HuH-7.5 (cell line): ENCODE measurements at regions not wholly inside any gene's neighbourhood (a gene's known extent, or its start where the extent isn't known, plus 50 kb on each side); places are given as distances from the start of the nearest gene placed in this dataset.

Experiments
- DNase-seq: peaks from one replicate; pipeline ENCODE4 v3.0.0; 2011; ENCODE audit warnings: low spot score

GRCh38 chr15:37788767-37789396 is 145.6 kb upstream of the TMCO5A start:
- DNase-seq: no peak

- no peak for DNase-seq
Observed at GRCh38 chr15:37789397-37789786, 145.0 kb upstream of the TMCO5A start.

DNA sequence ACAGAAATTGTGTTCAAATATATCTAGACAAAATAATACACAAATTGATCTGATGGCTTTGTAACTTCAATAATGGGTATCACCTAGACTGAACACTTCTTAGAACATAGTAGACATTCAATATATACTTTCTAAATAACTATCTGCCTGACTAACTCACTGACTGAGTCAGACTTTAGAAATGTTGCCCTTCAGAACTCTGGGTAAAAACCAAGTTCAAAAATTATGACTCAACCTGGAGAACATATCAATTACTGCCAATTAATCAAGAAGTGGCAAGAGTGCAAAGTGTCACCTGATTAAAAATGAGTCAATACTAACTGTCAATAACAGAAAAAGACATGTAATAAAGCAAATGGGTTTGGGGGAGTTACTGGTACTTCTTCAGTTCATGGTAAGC is 144.6 kb upstream of the TMCO5A start:
- no peak for DNase-seq

DNA sequence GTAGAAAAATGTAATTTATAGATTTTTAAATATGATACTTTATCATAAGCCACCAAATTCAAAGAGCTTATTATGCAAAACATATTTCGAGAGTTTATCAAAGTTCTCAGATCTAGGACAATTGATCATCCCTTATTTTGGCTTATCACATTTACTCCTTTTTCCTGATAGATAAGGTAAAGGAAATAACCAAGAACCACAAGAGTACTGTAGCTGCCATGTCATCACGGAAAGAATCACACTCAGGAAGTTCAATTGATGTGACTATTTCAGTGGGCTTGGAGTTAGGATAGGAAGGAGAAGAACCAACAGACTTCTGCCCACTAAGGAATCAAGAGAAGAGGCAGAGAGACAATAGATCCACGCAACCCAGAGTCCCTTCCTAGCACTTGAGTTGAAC is 142.7 kb upstream of the TMCO5A start:
- no peak for DNase-seq

DNA sequence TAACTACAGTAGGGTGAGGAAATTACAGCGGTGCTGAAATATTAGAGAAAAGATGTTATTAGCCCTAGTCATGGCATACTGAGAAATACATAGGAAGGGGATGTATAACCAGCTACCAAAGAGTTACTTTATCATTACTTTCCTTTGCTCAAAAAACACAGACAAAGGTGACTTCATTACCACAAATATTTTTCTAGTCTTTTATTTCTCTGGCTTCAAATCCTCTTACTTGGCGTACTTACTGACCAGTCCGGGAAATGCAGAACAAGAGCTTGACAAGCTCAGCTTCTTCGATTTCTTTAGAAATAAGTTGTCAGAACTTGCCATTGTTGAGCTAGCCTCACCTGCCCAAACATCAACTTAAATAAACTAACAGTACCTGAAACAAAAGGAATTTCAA is 142.1 kb upstream of the TMCO5A start:
- DNase-seq: no peak

DNA sequence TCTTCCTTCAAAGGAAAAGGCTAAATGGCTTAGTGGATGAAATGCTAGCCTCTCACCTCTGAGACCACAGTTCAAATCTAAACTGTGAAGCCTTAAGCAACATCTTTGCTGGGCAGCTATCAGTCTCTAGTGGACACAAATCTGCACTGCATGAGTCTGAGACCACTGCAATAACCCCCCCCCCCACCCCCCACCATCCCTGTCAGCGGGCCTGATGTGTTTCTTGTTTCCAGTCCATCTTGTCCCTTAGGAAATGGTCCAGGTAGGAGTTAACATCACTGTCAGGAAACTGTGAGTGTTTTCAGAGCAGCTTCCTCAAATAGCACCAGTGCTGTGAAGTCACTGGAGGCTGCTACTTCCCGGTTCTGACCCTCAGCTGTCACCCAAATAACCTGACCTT is 140.6 kb upstream of the TMCO5A start:
- no peak for DNase-seq

- DNase-seq: no peak
Observed at GRCh38 chr15:37794947-37795346, 139.5 kb upstream of the TMCO5A start.

DNA sequence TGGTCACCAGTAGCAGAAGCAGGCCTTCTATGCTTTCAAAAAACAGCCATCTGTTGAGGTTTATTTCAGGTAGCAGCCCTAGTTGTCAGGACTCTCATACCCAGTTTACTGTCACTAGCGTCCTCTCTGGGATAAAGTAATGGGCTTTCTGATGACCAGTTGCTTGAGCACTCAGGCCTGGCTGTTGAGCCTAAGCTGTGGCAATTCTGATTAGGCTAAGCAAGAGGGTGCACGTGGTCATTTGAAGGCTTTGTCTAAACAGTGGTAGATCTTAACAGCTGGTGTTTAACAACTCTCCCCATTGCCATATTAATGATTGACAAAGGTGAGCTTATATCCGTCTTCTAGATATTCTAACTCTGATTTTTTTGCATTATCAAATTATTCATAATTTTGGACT is 132.9 kb upstream of the TMCO5A start:
- DNase-seq: no peak

GRCh38 chr15:37806808-37807207 is 127.6 kb upstream of the TMCO5A start:
- DNase-seq: no peak

GRCh38 chr15:37810381-37810780 is 124.1 kb upstream of the TMCO5A start:
- DNase-seq: no peak

DNA sequence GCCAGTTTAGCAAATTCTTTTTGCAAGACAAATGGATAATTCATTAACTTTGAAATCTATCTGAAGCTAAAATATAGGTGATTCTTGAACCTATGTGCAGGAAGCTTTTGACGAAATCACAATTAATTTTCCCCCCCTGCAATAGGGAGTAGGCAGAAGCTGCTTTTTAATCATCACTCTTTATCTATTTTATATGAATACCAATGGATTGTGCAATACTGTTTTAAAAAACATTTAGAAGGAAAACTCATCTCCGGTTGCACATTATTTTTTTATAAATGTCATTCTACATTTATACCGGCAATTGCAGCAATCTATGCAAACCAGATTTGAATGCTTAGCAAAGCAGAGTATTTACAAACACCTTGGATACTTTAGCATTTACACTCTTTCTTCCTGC is 121.1 kb upstream of the TMCO5A start:
- no peak for DNase-seq

DNA sequence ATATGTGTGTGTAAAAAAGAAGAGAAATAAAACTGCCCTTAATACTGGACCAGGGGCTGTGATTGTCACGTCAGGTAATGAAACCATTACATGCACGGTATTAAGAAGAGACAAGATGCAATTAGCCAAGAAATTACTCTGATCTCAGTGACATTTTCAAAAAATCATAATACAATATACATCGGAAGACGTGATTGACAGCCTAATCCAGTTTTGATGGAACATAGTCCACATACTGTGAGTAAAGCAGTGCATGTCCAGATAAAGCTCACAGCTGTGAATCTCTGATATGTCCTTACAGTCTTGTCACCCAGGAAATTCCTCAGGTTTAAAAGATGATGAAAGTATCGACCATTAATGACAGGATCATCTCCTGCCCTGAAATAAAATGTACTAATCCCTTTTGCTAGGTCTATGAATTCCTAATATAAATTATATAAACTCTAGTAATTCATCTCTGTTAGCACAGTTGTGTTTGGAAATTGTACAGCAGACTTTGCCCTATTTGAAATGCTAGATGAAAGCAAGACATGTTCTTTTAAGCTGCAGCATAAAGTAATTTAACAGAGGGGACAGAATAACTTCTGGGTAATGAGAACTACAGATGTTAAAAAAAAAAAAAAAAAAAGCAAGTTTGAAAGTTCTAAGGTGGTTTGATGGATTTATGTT is 119.5 kb upstream of the TMCO5A start:
- DNase-seq: no peak

DNA sequence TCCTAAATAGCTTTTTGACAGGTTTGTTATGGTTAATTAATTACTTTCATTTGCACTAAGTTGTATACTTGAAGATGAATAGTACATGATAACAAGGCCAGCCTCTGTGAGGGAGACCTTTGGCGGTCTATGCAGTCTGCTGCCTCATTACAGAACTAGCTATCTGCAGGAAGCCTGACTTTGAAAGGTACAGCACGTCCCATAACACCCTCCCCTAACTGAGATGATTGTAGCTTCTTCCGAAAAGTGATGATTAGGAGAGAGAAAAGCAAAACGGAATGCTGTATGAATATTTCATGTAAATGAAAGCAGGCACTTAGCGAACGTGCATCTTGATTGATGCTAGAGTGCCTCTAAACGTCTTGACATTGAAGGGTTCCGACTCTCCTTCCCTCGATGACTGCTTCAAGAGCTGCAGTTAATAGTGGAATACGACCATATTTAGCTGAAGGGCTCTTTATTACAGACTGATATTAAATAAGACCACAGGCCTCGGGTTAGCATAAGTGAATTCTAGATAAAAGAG is 116.2 kb upstream of the TMCO5A start:
- no peak for DNase-seq

DNA sequence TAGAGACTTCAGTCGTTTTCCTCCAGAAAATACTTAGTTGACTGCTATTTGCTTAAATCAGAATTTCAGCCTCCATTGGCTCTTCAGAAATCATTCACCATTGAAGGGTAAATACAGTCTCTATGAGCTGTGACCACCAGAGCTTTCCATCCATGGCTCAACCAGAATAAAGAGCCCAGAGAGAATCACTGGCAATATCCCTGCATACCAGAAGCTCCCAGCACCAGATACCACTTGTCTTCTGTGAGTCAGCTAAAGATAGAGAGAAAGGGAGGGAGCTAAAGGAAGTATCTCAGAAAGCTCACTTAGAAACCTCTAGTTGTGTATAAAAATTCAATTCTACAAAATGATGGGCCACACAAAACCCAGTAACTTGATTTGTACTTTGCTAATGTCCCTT is 115.2 kb upstream of the TMCO5A start:
- DNase-seq: no peak

GRCh38 chr15:37820380-37821128 is 113.9 kb upstream of the TMCO5A start:
- no peak for DNase-seq

DNA sequence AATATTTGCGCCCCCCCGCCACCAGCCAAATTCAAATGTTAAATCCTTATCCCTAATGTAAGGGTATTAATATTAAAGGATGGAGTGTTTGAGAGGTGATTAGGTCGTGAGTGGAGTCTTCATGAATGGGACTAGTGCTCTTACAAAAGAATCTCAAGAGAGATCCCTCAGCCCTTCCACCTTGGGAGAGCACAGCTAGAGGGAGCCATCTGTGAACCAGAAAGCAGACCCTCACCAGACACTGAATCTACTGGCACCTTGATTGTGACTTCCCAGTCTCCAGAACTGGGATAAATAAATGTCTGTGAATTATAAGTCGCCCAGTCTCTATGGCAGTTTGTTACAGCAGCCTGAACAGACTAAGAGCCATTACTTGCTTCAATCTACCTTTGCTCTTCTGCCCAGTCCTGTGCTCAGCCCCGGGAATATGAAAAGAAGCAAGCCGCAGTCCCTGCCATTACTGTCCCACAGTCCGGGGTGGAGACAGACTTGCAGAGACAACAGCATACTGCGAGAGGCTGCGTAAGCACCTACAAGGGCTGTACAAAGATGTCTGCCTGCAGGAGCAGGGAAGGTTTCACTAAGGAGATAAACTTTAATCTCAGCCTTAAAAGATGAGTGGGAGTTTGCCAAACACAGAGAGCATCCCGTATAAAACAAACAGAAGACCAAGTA is 110.7 kb upstream of the TMCO5A start:
- DNase-seq: no peak

- DNase-seq: no peak
Observed at GRCh38 chr15:37824717-37825382, 109.6 kb upstream of the TMCO5A start.

GRCh38 chr15:37837276-37837675 is 97.2 kb upstream of the TMCO5A start:
- DNase-seq: no peak

- no peak for DNase-seq
Observed at GRCh38 chr15:37847776-37848175, 86.7 kb upstream of the TMCO5A start.

GRCh38 chr15:37856109-37856508 is 78.3 kb upstream of the TMCO5A start:
- DNase-seq: no peak

GRCh38 chr15:37860896-37861295 is 73.5 kb upstream of the TMCO5A start:
- no peak for DNase-seq

GRCh38 chr15:37865687-37866086 is 68.8 kb upstream of the TMCO5A start:
- no peak for DNase-seq
